ENCODE measurements at regions not wholly inside any gene's neighbourhood (a gene's known extent, or its start where the extent isn't known, plus 50 kb on each side); places are given as distances from the start of the nearest gene placed in this dataset.

DNA sequence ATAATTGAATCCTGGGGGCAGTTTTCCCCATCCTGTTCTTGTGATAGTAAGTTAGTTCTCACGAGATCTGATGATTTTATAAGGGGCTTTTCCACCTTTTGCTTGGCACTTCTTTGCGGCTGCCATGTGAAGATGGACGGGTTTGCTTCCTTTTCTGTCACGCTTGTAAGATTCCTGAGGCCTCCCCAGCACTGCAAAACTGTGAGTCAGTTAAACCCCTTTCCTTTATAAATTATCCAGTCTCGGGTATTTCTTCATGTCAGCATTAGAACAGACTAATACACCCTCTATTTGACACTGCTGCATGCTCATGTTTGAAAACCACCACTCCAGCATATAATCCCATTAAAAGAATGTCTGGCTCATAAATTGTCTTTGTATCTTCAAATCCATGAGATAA lies 264.4 kb upstream of the ITM2A start:
- TF ChIP-seq YY1 (IDR thresholded peaks at IDR 0.05; ENCODE audit: insufficient read depth, insufficient read length) (no peak), SUZ12 (IDR thresholded peaks at IDR 0.05; ENCODE audit: extremely low read depth, insufficient read depth, insufficient read length) (no peak), ZNF274 (IDR thresholded peaks at IDR 0.05; ENCODE audit: low read depth, low read length) (no peak)

All from NT2/D1 (cell line).